HCT116 (cell line): ENCODE measurements at regions not wholly inside any gene's neighbourhood (a gene's known extent, or its start where the extent isn't known, plus 50 kb on each side); places are given as distances from the start of the nearest gene placed in this dataset.

Experiments
- ATAC-seq: fragments of 200-7000 bp; cut with Tn5 transposase; 2 replicates; pipeline ENCODE4 v1.9.1; 2020; ENCODE audit warnings: mild to moderate bottlenecking, moderate library complexity
- BruUV-seq: library from RNA; stranded (reverse); fragments of 400-500 nt; replicated peaks from 2 replicates; lab custom pipeline; 2021; lab: Mats Ljungman, UMichigan
- CTCF ChIA-PET: fragments of 300-600 bp; sonication (Branson Sonifier 250); formaldehyde crosslinking; loops from one replicate; lab custom pipeline; 2021; ENCODE audit warnings: antibody characterized with exemption; lab: Charles Lee
- POLR2A ChIA-PET: fragments of 300-600, 350-600 bp; sonication (Branson Sonifier 250); formaldehyde crosslinking; loops from one replicate; lab custom pipeline; 2021; ENCODE audit warnings: antibody characterized with exemption; lab: Charles Lee
- RAD21 ChIA-PET, 2 experiments: fragments of 300-600 bp; sonication (Branson Sonifier 250); formaldehyde crosslinking; loops; one replicate each; lab custom pipeline; 2023; ENCODE audit warnings: low total read pairs in 2 of 2; ENCODE audit not compliant: uncharacterized antibody in 2 of 2, unreplicated experiment in 2 of 2, low non-redundant PET in 1 of 2; lab: Charles Lee
- DNase-seq: peaks from one replicate; pipeline ENCODE4 v3.0.0-alpha.2; 2010; ENCODE audit warnings: low read depth, low spot score
- H2AFZ ChIP-seq: fragments of 200-600 bp; shearing (Covaris generic), sonication (generic); 2 replicates; pipeline ENCODE4 v1.6.1; 2017; ENCODE audit warnings: low read depth, mixed run types, mixed read lengths, antibody characterized with exemption, low read length; ENCODE audit not compliant: poor library complexity, severe bottlenecking
- H3K27ac ChIP-seq: 2 replicates; pipeline ENCODE4 v1.5.1; 2012; ENCODE audit warnings: low read depth, low read length
- H3K27me3 ChIP-seq: fragments of 200-600 bp; sonication (generic); 2 replicates; pipeline ENCODE4 v1.6.1; 2016; ENCODE audit warnings: mixed run types, low read length, mixed read lengths; ENCODE audit not compliant: insufficient read depth
- H3K36me3 ChIP-seq, 2 experiments: fragments of 200-500 bp in 1 of 2; fragments of 200-600 bp in 1 of 2; sonication (Bioruptor generic) in 1 of 2; sonication (generic) in 1 of 2; 2 replicates each; pipeline versions ENCODE4 v1.5.1 to v1.6.1; 2014 to 2016; ENCODE audit warnings: low read length in 2 of 2, inconsistent platforms in 1 of 2, mixed read lengths in 1 of 2, mixed run types in 1 of 2; ENCODE audit not compliant: insufficient read depth in 2 of 2, control insufficient read depth in 1 of 2
- H3K4me1 ChIP-seq, 2 experiments: fragments of 200-600 bp in 1 of 2; sonication (generic) in 1 of 2; 2 replicates each; pipeline versions ENCODE4 v1.5.1 to v1.6.1; 2012 to 2017; ENCODE audit warnings: low read length in 2 of 2, inconsistent platforms in 1 of 2, mild to moderate bottlenecking in 1 of 2, mixed read lengths in 1 of 2, mixed run types in 1 of 2, moderate library complexity in 1 of 2; ENCODE audit not compliant: insufficient read depth in 2 of 2, control insufficient read depth in 1 of 2
- H3K4me2 ChIP-seq: fragments of 200-600 bp; sonication (generic); 2 replicates; pipeline ENCODE4 v1.6.1; 2017; ENCODE audit warnings: mixed run types, low read length, mixed read lengths
- H3K4me3 ChIP-seq, 2 experiments: fragments of 200-600 bp in 1 of 2; sonication (generic) in 1 of 2; replicated peaks in 1 of 2; 2 replicates each; pipeline ENCODE4 v1.5.1; 2011 to 2016; ENCODE audit warnings: low read length in 2 of 2, control low read depth in 1 of 2, low read depth in 1 of 2, mild to moderate bottlenecking in 1 of 2, mixed read lengths in 1 of 2, mixed run types in 1 of 2
- H3K79me2 ChIP-seq: fragments of 200-600 bp; sonication (generic); 2 replicates; pipeline ENCODE4 v1.6.1; 2017; ENCODE audit warnings: mild to moderate bottlenecking, mixed run types, low read length, moderate library complexity, mixed read lengths; ENCODE audit not compliant: insufficient read depth
- H3K9ac ChIP-seq: fragments of 200-600 bp; sonication (generic); 2 replicates; pipeline ENCODE4 v1.6.1; 2016; ENCODE audit warnings: low read length, mixed read lengths
- H3K9me2 ChIP-seq: fragments of 200-600 bp; sonication (generic), shearing (Covaris generic); 2 replicates; pipeline ENCODE4 v1.6.1; 2017; ENCODE audit warnings: mixed run types, mild to moderate bottlenecking, moderate library complexity; ENCODE audit not compliant: insufficient read depth
- H3K9me3 ChIP-seq, 2 experiments: fragments of 200-500 bp in 1 of 2; fragments of 200-600 bp in 1 of 2; sonication (Bioruptor generic) in 1 of 2; sonication (generic) in 1 of 2; 2 replicates each; pipeline ENCODE4 v1.6.1; 2014 to 2017; ENCODE audit warnings: low read length in 2 of 2, mixed read lengths in 2 of 2, inconsistent platforms in 1 of 2, low read depth in 1 of 2, mild to moderate bottlenecking in 1 of 2, mixed run types in 1 of 2, moderate library complexity in 1 of 2; ENCODE audit not compliant: control insufficient read depth in 1 of 2, insufficient read depth in 1 of 2
- H4K20me1 ChIP-seq: fragments of 200-600 bp; sonication (generic), shearing (Covaris generic); 2 replicates; pipeline ENCODE4 v1.6.1; 2017; ENCODE audit warnings: mixed run types, mild to moderate bottlenecking, moderate library complexity; ENCODE audit not compliant: insufficient read depth
- CBX3 ChIP-seq: IDR thresholded peaks from 2 replicates; pipeline ENCODE4 v1.6.1; 2012; ENCODE audit warnings: low read depth
- CEBPB ChIP-seq: IDR thresholded peaks from 2 replicates; pipeline ENCODE4 v1.6.1; 2012; ENCODE audit warnings: low read depth
- EGR1 ChIP-seq: IDR thresholded peaks from 2 replicates; pipeline ENCODE4 v1.6.1; 2012; ENCODE audit warnings: low read depth
- ELF1 ChIP-seq: IDR thresholded peaks from 2 replicates; pipeline ENCODE4 v1.6.1; 2012; ENCODE audit warnings: low read depth, borderline replicate concordance
- EZH2phosphoT487 ChIP-seq: fragments of 200-600 bp; IDR thresholded peaks from 2 replicates; pipeline ENCODE4 v1.6.1; 2018; ENCODE audit warnings: antibody characterized with exemption, borderline replicate concordance
- FOSL1 ChIP-seq: IDR thresholded peaks from 2 replicates; pipeline ENCODE4 v1.6.1; 2012; ENCODE audit warnings: low read depth
- JUND ChIP-seq: IDR thresholded peaks from 2 replicates; pipeline ENCODE4 v1.6.1; 2012
- POLR2A ChIP-seq: IDR thresholded peaks from 2 replicates; pipeline ENCODE4 v1.7.0; 2011; ENCODE audit warnings: borderline replicate concordance; ENCODE audit not compliant: insufficient read depth, insufficient read length; ENCODE audit errors: extremely low read depth
- POLR2AphosphoS5 ChIP-seq: IDR thresholded peaks from 2 replicates; pipeline ENCODE4 v1.6.1; 2011; ENCODE audit warnings: mild to moderate bottlenecking, low read depth, low read length, moderate library complexity
- SIN3A ChIP-seq: IDR thresholded peaks from 2 replicates; pipeline ENCODE4 v1.6.1; 2012; ENCODE audit warnings: low read depth
- SP1 ChIP-seq: IDR thresholded peaks from 2 replicates; pipeline ENCODE4 v1.6.1; 2012; ENCODE audit warnings: low read depth
- TCF7L2 ChIP-seq: IDR thresholded peaks from 2 replicates; pipeline ENCODE4 v1.7.0; 2011; ENCODE audit warnings: borderline replicate concordance, inconsistent platforms; ENCODE audit not compliant: insufficient read depth, insufficient read length; ENCODE audit errors: extremely low read depth
- YY1 ChIP-seq: IDR thresholded peaks from 2 replicates; pipeline ENCODE4 v1.6.1; 2011; ENCODE audit warnings: low read length, low read depth, moderate library complexity, mild to moderate bottlenecking; ENCODE audit not compliant: insufficient replicate concordance; ENCODE audit errors: extremely low read depth
- ZFX ChIP-seq: fragments of 450-650 bp; IDR thresholded peaks from 2 replicates; pipeline ENCODE4 v1.6.1; 2017
- ZNF274 ChIP-seq: fragments of 200-500 bp; sonication (Bioruptor generic); IDR thresholded peaks from 2 replicates; pipeline ENCODE4 v1.6.1; 2014; ENCODE audit warnings: mild to moderate bottlenecking, low read depth, low read length, inconsistent platforms
- intact Hi-C: fragments of 100-400 bp; cut with micrococcal nuclease; formaldehyde crosslinking; loops from 2 replicates; pipeline ENCODE4 v1.10.0; 2022
- TF ChIP-seq, protein P1 (sequence below): IDR thresholded peaks from 2 replicates; pipeline ENCODE4 v1.6.1; 2012
- TF ChIP-seq, protein P2 (sequence below): IDR thresholded peaks from 2 replicates; pipeline ENCODE4 v1.6.1; 2011; ENCODE audit warnings: mild to moderate bottlenecking, low read length, moderate library complexity; ENCODE audit not compliant: insufficient replicate concordance; ENCODE audit errors: extremely low read depth
- TF ChIP-seq, protein P3 (sequence below): IDR thresholded peaks from 2 replicates; pipeline ENCODE4 v1.6.1; 2012

DNA sequence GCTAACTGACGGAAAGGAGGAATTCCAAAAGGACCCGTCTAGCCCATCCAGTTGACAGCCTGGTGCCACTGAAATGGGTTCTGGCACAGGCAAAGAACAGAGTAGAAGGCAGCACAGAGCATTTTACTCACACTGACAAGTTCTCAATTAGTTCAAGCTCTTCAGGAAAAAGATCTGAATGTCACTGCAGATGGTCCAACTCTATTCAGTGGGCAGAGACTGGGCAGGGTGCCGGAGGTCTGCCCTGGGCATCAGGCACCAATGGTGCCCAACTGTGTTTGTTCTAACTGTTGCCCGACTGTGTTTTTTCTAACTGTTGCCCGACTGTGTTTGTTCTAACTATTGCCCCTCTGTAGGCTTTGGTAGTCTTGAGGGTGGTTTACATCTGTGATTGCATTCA lies 151.8 kb downstream of the SLC24A2 start:
- DNase-seq, result no peak
- Histone ChIP-seq H3K9ac (no peak overlapping the region), H3K9me2 (no peaks in the 10 kb centered on the region), H3K4me2 (no peak overlapping the region), H3K27me3 (peaks cover 29% of the 10 kb centered on the region), H3K9me3 (no peaks in the 10 kb centered on the region), H4K20me1 (no peaks in the 10 kb centered on the region), H3K4me3 (no peak overlapping the region), H2AFZ (no peak overlapping the region), H3K79me2 (no peaks in the 10 kb centered on the region), H3K36me3 (no peaks in the 10 kb centered on the region), H3K4me1 (no peaks in the 10 kb centered on the region), H3K27ac (no peak overlapping the region)
- intact Hi-C loops, result no loop called here
- no peak for ATAC-seq
- RAD21 ChIA-PET, result no interaction called here
- TF ChIP-seq FOSL1 (no peak), ZNF274 (no peak), YY1 (no peak), CEBPB (no peak), ZFX (no peak)
- TF ChIP-seq, protein P1, sequence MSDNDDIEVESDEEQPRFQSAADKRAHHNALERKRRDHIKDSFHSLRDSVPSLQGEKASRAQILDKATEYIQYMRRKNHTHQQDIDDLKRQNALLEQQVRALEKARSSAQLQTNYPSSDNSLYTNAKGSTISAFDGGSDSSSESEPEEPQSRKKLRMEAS, result no peak
- POLR2A ChIA-PET, result no interaction called here
- CTCF ChIA-PET, result no interaction called here
- no TSS peak for BruUV-seq

DNA sequence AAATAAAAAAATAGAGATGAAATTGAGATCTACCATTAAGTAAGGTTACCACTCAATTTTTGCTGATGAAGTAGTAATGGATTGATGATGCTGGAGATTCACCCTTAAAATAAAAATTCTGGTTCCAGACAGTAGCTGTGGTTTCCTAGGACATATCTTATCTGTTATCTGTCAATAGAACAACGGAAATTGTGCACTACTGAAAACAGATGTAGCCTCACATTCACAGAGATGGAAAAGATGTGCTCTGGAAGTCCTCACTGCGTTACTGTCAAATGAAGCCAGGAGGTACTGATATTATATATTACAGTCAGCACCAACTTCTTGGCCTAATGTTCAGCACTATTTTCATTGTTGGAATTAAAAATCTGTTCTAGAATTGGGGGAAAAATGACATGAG lies 154.0 kb downstream of the SLC24A2 start:
- H3K9me2 ChIP-seq, result no peaks in the 10 kb centered on the region
- no peak overlapping the region for H3K27ac ChIP-seq
- no peak overlapping the region for H3K4me2 ChIP-seq
- no peaks in the 10 kb centered on the region for H3K79me2 ChIP-seq
- BruUV-seq, result no TSS peak
- no peak for DNase-seq
- no peaks in the 10 kb centered on the region for H3K9me3 ChIP-seq
- no peaks in the 10 kb centered on the region for H3K4me1 ChIP-seq
- POLR2A ChIA-PET, result no interaction called here
- no peaks in the 10 kb centered on the region for H4K20me1 ChIP-seq
- ATAC-seq, result no peak
- intact Hi-C loops, result no loop called here
- no peak overlapping the region for H3K9ac ChIP-seq
- H3K36me3 ChIP-seq, result no peaks in the 10 kb centered on the region
- peaks cover 29% of the 10 kb centered on the region for H3K27me3 ChIP-seq
- H2AFZ ChIP-seq, result no peak overlapping the region
- H3K4me3 ChIP-seq, result no peak overlapping the region
- RAD21 ChIA-PET, result no interaction called here
- CTCF ChIA-PET, result no interaction called here
- no peak for TF ChIP-seq CBX3
- TF ChIP-seq FOSL1, result no peak
- no peak for TF ChIP-seq SIN3A
- no peak for TF ChIP-seq SP1
- no peak for TF ChIP-seq YY1
- no peak for TF ChIP-seq ZNF274
- TF ChIP-seq, protein P2, sequence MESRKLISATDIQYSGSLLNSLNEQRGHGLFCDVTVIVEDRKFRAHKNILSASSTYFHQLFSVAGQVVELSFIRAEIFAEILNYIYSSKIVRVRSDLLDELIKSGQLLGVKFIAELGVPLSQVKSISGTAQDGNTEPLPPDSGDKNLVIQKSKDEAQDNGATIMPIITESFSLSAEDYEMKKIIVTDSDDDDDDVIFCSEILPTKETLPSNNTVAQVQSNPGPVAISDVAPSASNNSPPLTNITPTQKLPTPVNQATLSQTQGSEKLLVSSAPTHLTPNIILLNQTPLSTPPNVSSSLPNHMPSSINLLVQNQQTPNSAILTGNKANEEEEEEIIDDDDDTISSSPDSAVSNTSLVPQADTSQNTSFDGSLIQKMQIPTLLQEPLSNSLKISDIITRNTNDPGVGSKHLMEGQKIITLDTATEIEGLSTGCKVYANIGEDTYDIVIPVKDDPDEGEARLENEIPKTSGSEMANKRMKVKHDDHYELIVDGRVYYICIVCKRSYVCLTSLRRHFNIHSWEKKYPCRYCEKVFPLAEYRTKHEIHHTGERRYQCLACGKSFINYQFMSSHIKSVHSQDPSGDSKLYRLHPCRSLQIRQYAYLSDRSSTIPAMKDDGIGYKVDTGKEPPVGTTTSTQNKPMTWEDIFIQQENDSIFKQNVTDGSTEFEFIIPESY, result no peak
- no peak for TF ChIP-seq POLR2A
- no peak for TF ChIP-seq EGR1
- no peak for TF ChIP-seq POLR2AphosphoS5
- no peak for TF ChIP-seq EZH2phosphoT487
- TF ChIP-seq TCF7L2, result no peak
- TF ChIP-seq ELF1, result no peak
- no peak for TF ChIP-seq JUND
- no peak for TF ChIP-seq CEBPB
- TF ChIP-seq, protein P3, sequence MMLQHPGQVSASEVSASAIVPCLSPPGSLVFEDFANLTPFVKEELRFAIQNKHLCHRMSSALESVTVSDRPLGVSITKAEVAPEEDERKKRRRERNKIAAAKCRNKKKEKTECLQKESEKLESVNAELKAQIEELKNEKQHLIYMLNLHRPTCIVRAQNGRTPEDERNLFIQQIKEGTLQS, result no peak
